Heart right ventricle (tissue), 16 donors: ENCODE measurements at regions not wholly inside any gene's neighbourhood (a gene's known extent, or its start where the extent isn't known, plus 50 kb on each side); places are given as distances from the start of the nearest gene placed in this dataset.

ENCODE experiments used
- ATAC-seq, 8 donors: fragments of 200-7000 bp; cut with Tn5 transposase; one replicate each; pipeline ENCODE4 v1.9.1; 2020; ENCODE audit warnings: mild to moderate bottlenecking in 8 of 8, moderate library complexity in 8 of 8, moderate number of reproducible peaks in 1 of 8
- DNase-seq, 2 donors: peaks; one replicate each; pipeline ENCODE4 v3.0.0-alpha.2; 2020
- H3K27ac ChIP-seq, 10 donors: fragments of 200-600 bp; sonication (generic) in 2 of 10; one replicate each; pipeline versions ENCODE4 v1.5.0 to v1.8.0; 2020 to 2022; ENCODE audit warnings: mild to moderate bottlenecking in 3 of 10
- H3K27me3 ChIP-seq, 7 donors: fragments of 200-600 bp; one replicate each; pipeline ENCODE4 v1.8.0; 2021 to 2022; ENCODE audit warnings: mild to moderate bottlenecking in 2 of 7
- H3K36me3 ChIP-seq, 9 donors: fragments of 200-600 bp; sonication (generic) in 1 of 9; one replicate each; pipeline versions ENCODE4 v1.5.0 to v1.8.0; 2020 to 2022; ENCODE audit warnings: mild to moderate bottlenecking in 2 of 9
- H3K4me1 ChIP-seq, 9 donors: fragments of 200-600 bp; sonication (generic) in 1 of 9; one replicate each; pipeline versions ENCODE4 v1.5.0 to v1.8.0; 2020 to 2022; ENCODE audit warnings: mild to moderate bottlenecking in 4 of 9
- H3K4me3 ChIP-seq, 10 donors: fragments of 200-600 bp; sonication (generic) in 2 of 10; one replicate each; pipeline versions ENCODE4 v1.5.0 to v1.8.0; 2020 to 2022; ENCODE audit warnings: mild to moderate bottlenecking in 7 of 10, moderate library complexity in 2 of 10
- H3K9me3 ChIP-seq, 11 donors: fragments of 200-600 bp in 10 of 11; sonication (generic) in 2 of 11; one replicate each; pipeline versions ENCODE4 v1.5.0 to v1.8.0; 2013 to 2022; ENCODE audit warnings: mild to moderate bottlenecking in 2 of 11, control low read depth in 1 of 11, moderate library complexity in 1 of 11
- CTCF ChIP-seq, 9 donors: fragments of 200-600 bp; sonication (generic) in 2 of 9; IDR thresholded peaks; one replicate each; pipeline versions ENCODE4 v1.5.0 to v1.8.0; 2021 to 2022; ENCODE audit warnings: antibody characterized with exemption in 9 of 9, mild to moderate bottlenecking in 5 of 9, moderate library complexity in 1 of 9
- WGBS, 2 donors: extraction: QIAGEN DNeasy Blood & Tissue Kit; methylation state at CpG; one replicate each; pipeline ENCODE4 v1.1.7; 2013; ENCODE audit warnings: inconsistent platforms in 1 of 2; 5-methylcytosine and 5-hydroxymethylcytosine counted together
- intact Hi-C, 10 donors: fragments of 100-400 bp; cut with DNase I; formaldehyde crosslinking; loops; one replicate each; pipeline versions ENCODE4 v1.11.1 to v1.14.2; 2022
- donor health status: Arrhythmogenic right ventricular cardiomyopathy.
- donor health status: ischemic (EF 13 %, LVEDD 7.1; RV severe dilation, severe dysfunction).
- donor health status: healthy with polysubstance abuse.
- donor health status: DM: no; HTN: yes; CAD: no.
- donor health status: DM: no; HTN: no; CAD: no.
- donor health status: ischemic (EF 25% LVEDD 6.9; RV normal size, moderate dysfunction).
- donor health status: ischemic (EF 25% LVEDD 5.7; RV mildly dilated, moderate dysfunction).
- donor health status: healthy.
- donor health status: DM: yes; HTN: yes; CAD: no.
- donor health status: Ischemic cardiomyopathy.
- donor health status: ischemic (EF 35%, LVEDD 5.7; RV mildly dilated, moderate dysfunction).
- donor health status: nonischemic (EF 11% LVEDD 7.7; RV severe dilation, severe dysfunction).
- donor health status: DM: yes; HTN: yes; CAD: no.
- donor health status: PGD.
- donor health status: ischemic (EF 29% LVEDD 5.4; RV normal size, mild dysfunction).
- donor health status: nonischemic (EF 23%, LVEDD 6.1; RV moderate dilation, normal function).

GRCh38 chr15:57887825-57888224 is 177.7 kb downstream of the ALDH1A2 start:
- H3K27ac ChIP-seq, result no peak overlapping the region
- ATAC-seq (no peak), DNase-seq (no peak)
- intact Hi-C loops, result no loop called here
- no peaks in the 10 kb centered on the region for H3K36me3 ChIP-seq
- 76 to 91% methylated on average over 2 of the region's 2 CpGs for WGBS, 2 donors
- no peak for TF ChIP-seq CTCF (IDR thresholded peaks at IDR 0.05)
- peaks cover 0 to 6% (median 0%) of the 10 kb centered on the region in 7 donors for H3K27me3 ChIP-seq
- no peaks in the 10 kb centered on the region for H3K4me1 ChIP-seq
- no peak overlapping the region for H3K4me3 ChIP-seq
- peaks cover 0 to 9% (median 0%) of the 10 kb centered on the region in 11 donors for H3K9me3 ChIP-seq

DNA sequence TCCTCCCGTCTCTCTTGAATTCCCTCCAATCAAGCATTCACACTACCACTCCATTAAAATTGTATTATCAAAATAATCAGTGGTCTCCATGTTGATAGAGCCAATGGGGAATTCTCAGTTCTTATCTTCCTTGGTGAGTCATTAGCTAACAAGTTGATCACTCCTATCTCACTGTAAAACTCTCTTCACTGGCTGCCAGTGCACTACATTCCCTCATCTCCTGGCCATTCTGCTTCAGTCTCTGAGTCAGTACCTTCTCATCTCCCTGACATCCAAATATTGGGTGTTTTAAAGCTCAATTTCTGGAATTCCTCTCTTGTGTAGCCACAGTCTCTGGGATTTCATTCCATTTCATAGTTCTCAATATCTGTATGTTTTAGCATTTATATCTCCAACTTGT is 175.2 kb downstream of the ALDH1A2 start:
- peaks cover 0 to 9% (median 0%) of the 10 kb centered on the region in 11 donors for H3K9me3 ChIP-seq
- H3K27ac ChIP-seq, result no peak overlapping the region
- WGBS, 2 donors, result 73 to 91% methylated on average over 1 of the region's 1 CpG
- intact Hi-C loops, result no loop called here
- no peak for TF ChIP-seq CTCF (IDR thresholded peaks at IDR 0.05)
- peaks cover 0 to 6% (median 0%) of the 10 kb centered on the region in 7 donors for H3K27me3 ChIP-seq
- H3K36me3 ChIP-seq, result no peaks in the 10 kb centered on the region
- DNase-seq (no peak), ATAC-seq (no peak)
- no peak overlapping the region for H3K4me3 ChIP-seq
- H3K4me1 ChIP-seq, result no peaks in the 10 kb centered on the region

GRCh38 chr15:57890878-57891277 is 174.6 kb downstream of the ALDH1A2 start:
- Histone ChIP-seq H3K4me1 (no peaks in the 10 kb centered on the region), H3K36me3 (no peaks in the 10 kb centered on the region), H3K27me3 (peaks cover 0 to 6% (median 0%) of the 10 kb centered on the region in 7 donors), H3K27ac (no peak overlapping the region), H3K4me3 (no peak overlapping the region), H3K9me3 (peaks cover 0 to 9% (median 0%) of the 10 kb centered on the region in 11 donors)
- intact Hi-C loops, result no loop called here
- DNase-seq (no peak), ATAC-seq (peak in 1 of 8 donors; percentile 50)
- 66 to 88% methylated on average over 3 of the region's 3 CpGs for WGBS, 2 donors
- no peak for TF ChIP-seq CTCF (IDR thresholded peaks at IDR 0.05)

GRCh38 chr15:57892181-57892580 is 173.3 kb downstream of the ALDH1A2 start:
- DNase-seq, result no peak
- Histone ChIP-seq H3K27ac (no peak overlapping the region), H3K27me3 (no peaks in the 10 kb centered on the region), H3K4me3 (no peak overlapping the region), H3K9me3 (peaks cover 0 to 9% (median 0%) of the 10 kb centered on the region in 11 donors), H3K36me3 (no peaks in the 10 kb centered on the region), H3K4me1 (no peaks in the 10 kb centered on the region)
- TF ChIP-seq CTCF (IDR thresholded peaks at IDR 0.05), result no peak
- ATAC-seq, result no peak
- WGBS, 2 donors, result 95 to 100% methylated on average over 1 of the region's 1 CpG
- intact Hi-C loops, result no loop called here
